Skeletal muscle satellite cell (primary cell): ENCODE measurements at regions not wholly inside any gene's neighbourhood (a gene's known extent, or its start where the extent isn't known, plus 50 kb on each side); places are given as distances from the start of the nearest gene placed in this dataset.

Experiments
- H3K27me3 ChIP-seq: 2 replicates; pipeline ENCODE4 v1.7.0; 2013; ENCODE audit warnings: low read length; ENCODE audit not compliant: control insufficient read depth, insufficient read depth
- H3K36me3 ChIP-seq: 2 replicates; pipeline ENCODE4 v1.7.0; 2013; ENCODE audit warnings: mild to moderate bottlenecking, control low read depth, low read length; ENCODE audit not compliant: insufficient read depth
- H3K4me1 ChIP-seq: 2 replicates; pipeline ENCODE4 v1.7.0; 2013; ENCODE audit warnings: low read length; ENCODE audit not compliant: control insufficient read depth, insufficient read depth
- H3K4me2 ChIP-seq: 2 replicates; pipeline ENCODE4 v1.7.0; 2013; ENCODE audit warnings: mild to moderate bottlenecking, low read length
- H3K4me3 ChIP-seq: 2 replicates; pipeline ENCODE4 v1.7.0; 2013; ENCODE audit warnings: low read length
- H3K9ac ChIP-seq: 2 replicates; pipeline ENCODE4 v1.7.0; 2013; ENCODE audit warnings: mild to moderate bottlenecking, low read depth, low read length, moderate library complexity
- H3K9me3 ChIP-seq: replicated peaks from 2 replicates; pipeline ENCODE4 v1.7.0; 2013; ENCODE audit warnings: mild to moderate bottlenecking, control low read depth, low read length

DNA sequence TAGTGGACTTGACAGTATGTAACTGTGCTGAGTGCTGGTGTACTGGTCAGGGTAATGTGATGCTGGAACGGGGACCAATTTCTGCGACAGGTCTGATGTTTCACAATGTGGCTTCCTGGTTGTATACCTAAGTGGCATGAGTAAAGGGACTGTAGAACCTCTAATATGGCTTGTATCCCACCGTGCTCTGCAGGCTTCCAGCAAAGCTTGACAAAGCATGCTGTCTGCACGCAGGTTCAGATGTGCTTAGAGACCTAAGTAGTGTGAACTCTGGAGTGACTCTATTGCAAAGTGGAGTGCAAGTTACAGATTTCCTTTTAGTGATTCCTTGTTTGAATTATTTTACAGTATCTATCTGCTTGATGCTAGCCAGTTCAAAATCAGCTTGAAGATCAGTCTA is 415.8 kb upstream of the NOVA1 start:
- H3K9me3 ChIP-seq, result no peaks in the 10 kb centered on the region
- H3K9ac ChIP-seq, result no peak overlapping the region
- no peaks in the 10 kb centered on the region for H3K4me1 ChIP-seq
- no peak overlapping the region for H3K4me2 ChIP-seq
- no peaks in the 10 kb centered on the region for H3K36me3 ChIP-seq
- no peaks in the 10 kb centered on the region for H3K27me3 ChIP-seq
- H3K4me3 ChIP-seq, result no peak overlapping the region

DNA sequence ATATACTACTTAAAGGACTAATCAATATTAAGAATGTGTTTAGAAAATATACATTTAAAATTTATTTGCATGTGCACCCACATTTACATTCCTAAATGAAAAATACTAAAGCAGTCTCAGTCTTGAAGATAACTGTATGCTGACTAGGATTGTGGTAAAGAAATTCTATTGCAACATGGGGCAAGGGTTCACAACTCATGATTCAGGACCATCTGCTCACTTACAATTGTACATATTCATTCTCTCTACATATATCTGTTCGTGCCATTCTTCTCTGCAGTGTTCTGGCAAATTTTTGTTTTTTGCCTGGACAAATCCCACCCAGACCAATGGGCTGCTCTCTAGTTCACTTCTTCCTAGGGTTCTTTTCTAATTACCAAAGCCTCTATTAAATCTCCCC is 417.2 kb upstream of the NOVA1 start:
- H3K36me3 ChIP-seq, result no peaks in the 10 kb centered on the region
- H3K4me2 ChIP-seq, result no peak overlapping the region
- H3K4me1 ChIP-seq, result no peaks in the 10 kb centered on the region
- H3K9ac ChIP-seq, result no peak overlapping the region
- no peaks in the 10 kb centered on the region for H3K9me3 ChIP-seq
- no peaks in the 10 kb centered on the region for H3K27me3 ChIP-seq
- H3K4me3 ChIP-seq, result no peak overlapping the region

DNA sequence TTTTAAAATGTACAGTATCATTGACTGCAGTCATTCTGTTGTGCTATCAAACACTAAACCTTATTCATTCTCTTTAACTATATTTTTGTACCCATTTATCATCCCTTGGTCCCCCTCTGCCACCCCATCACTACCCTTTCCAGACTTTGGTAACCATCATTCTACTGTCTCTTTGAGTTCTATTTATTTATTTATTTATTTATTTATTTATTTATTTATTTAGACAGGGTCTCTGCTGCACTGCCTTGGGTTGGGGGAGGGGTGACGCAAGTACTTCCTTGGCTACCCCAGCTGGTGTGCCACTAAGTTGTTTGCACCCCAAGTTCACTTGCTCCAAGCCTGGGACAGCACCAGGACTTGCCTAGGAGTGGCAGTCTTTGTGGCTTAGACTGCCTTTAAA is 427.8 kb upstream of the NOVA1 start:
- H3K36me3 ChIP-seq, result no peaks in the 10 kb centered on the region
- no peaks in the 10 kb centered on the region for H3K4me1 ChIP-seq
- no peak overlapping the region for H3K9ac ChIP-seq
- H3K4me3 ChIP-seq, result no peak overlapping the region
- H3K9me3 ChIP-seq, result no peaks in the 10 kb centered on the region
- no peak overlapping the region for H3K4me2 ChIP-seq
- no peaks in the 10 kb centered on the region for H3K27me3 ChIP-seq

DNA sequence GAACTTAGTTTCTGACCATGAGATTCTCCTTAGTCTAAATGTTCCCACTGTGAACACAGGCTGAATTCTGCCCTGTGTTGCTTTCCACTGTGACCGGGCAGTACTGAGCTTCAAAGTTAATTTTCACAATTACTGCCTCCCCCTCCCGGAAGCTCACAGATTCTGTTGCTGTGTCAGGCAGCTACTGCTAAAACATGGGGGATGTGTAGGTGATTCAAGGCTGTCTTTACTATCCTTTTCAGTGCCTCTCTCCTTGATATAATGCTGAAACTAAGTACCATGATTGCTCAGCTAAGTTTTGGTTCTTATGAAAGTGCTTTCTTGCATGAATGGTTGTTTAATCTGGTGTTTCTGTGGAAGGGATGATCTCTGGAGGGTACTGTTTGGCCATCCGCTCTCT is 428.3 kb upstream of the NOVA1 start:
- Histone ChIP-seq H3K4me3 (no peak overlapping the region), H3K9me3 (no peaks in the 10 kb centered on the region), H3K4me2 (no peak overlapping the region), H3K9ac (no peak overlapping the region), H3K4me1 (no peaks in the 10 kb centered on the region), H3K27me3 (no peaks in the 10 kb centered on the region), H3K36me3 (no peaks in the 10 kb centered on the region)

DNA sequence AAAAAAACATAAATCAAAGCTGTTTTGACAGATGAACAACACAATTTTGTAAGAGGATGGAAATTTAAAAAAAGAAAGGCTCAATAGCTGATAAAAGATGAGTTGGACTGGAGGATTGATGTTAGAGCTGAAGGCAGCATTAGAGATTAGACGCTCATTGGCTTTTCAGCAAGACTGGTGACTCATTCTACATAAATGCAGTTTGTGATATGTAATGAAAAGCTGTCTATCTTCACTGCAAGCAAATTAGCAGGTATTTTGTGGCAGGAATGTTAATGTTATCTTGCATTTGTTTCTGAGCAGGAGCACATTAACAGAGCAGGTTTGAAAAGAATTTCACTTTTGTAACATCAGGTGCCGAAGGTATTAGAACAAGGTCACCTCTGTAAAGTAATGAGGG is 442.7 kb upstream of the NOVA1 start:
- H3K4me1 ChIP-seq, result no peaks in the 10 kb centered on the region

DNA sequence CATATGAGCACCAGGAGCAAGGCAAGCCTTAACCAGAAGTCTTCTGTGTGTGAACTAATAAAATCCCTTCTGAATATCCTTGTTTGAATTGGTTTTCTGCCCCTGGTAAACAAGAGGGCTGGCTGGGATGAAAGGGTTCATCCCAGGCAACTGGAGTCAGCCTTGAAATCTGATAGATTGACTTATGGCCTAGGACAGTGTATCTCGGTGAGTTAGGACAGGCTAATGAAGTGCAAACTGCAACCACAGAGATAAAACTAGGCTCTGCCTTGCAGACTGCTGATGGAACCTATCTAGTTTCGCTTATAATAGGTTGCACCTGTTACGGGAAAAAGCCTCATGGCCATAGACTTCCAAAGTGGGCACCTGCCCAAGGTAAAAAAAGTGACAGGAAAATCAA is 451.9 kb upstream of the NOVA1 start:
- Histone ChIP-seq H3K4me1 (no peaks in the 10 kb centered on the region), H3K4me3 (no peak overlapping the region), H3K27me3 (no peaks in the 10 kb centered on the region), H3K36me3 (no peaks in the 10 kb centered on the region), H3K9me3 (no peaks in the 10 kb centered on the region), H3K4me2 (no peak overlapping the region), H3K9ac (no peak overlapping the region)

More for the DNA sequence above, 442.7 kb upstream of the NOVA1 start:
- Histone ChIP-seq H3K4me3 (no peak overlapping the region), H3K27me3 (no peaks in the 10 kb centered on the region), H3K9me3 (no peaks in the 10 kb centered on the region), H3K4me2 (no peak overlapping the region), H3K9ac (no peak overlapping the region), H3K36me3 (no peaks in the 10 kb centered on the region)

DNA sequence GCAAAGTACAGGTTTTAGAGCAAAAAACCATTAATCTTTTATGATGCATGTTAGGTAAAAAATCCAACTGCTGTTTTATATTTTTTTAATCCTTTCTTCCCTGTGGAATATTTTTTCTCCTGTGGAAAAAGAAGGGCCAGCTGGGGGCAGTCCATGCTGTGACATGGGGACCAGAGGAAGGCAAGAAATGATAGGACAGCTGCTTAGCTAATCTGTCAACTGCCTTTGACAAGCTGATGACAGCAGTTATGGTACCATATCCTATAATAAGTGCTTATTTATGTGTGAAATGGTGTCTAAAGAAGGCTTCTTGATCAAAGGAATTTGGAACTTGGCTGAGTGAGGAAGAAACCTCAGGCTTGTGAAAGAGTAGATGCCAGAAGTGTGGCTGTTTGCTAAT is 452.4 kb upstream of the NOVA1 start:
- H3K27me3 ChIP-seq, result no peaks in the 10 kb centered on the region
- no peaks in the 10 kb centered on the region for H3K9me3 ChIP-seq
- H3K4me3 ChIP-seq, result no peak overlapping the region
- no peaks in the 10 kb centered on the region for H3K36me3 ChIP-seq
- H3K4me2 ChIP-seq, result no peak overlapping the region
- no peaks in the 10 kb centered on the region for H3K4me1 ChIP-seq
- H3K9ac ChIP-seq, result no peak overlapping the region

DNA sequence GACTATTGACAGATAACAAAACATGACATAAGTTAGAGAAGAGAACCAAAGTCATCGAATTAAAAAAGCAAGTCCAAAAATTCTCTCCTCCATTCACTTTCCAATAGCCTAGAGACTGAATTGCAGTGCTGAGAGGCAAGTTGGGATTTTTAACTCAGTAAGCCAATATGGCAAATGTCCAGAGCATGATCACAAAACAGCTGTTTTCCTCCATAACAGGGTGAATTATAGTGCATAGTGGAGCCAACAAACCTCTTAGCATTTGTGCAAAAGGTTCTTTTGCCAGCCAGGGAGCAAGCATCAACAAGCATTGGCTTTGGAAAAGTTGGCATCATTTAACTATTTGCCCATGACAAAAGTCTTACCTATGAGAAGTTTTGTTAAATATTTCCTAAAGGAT is 458.8 kb upstream of the NOVA1 start:
- Histone ChIP-seq H3K4me2 (no peak overlapping the region), H3K4me1 (no peaks in the 10 kb centered on the region), H3K4me3 (no peak overlapping the region), H3K9me3 (no peaks in the 10 kb centered on the region), H3K27me3 (no peaks in the 10 kb centered on the region), H3K36me3 (no peaks in the 10 kb centered on the region), H3K9ac (no peak overlapping the region)

DNA sequence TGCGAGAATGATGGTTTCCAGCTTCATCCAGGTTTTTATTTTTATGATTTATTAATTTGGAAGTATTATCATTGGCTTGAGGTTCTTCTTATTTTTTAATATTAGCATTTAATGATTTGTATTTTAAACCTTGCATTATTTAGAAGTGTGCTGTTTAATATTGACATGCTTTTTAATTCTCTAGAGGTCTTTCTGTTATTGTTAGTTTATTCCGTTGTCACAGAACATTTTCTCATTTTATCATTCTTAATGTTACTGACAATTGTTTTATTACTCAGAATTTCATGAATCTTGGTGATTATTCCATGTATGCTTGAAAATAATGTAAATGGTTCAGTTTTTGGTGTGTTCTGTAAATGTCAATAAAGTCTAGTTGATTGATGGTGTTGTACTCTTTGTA is 463.5 kb upstream of the NOVA1 start:
- Histone ChIP-seq H3K36me3 (no peaks in the 10 kb centered on the region), H3K27me3 (no peaks in the 10 kb centered on the region), H3K9ac (no peak overlapping the region), H3K4me2 (no peak overlapping the region), H3K4me1 (no peaks in the 10 kb centered on the region), H3K4me3 (no peak overlapping the region), H3K9me3 (no peaks in the 10 kb centered on the region)

DNA sequence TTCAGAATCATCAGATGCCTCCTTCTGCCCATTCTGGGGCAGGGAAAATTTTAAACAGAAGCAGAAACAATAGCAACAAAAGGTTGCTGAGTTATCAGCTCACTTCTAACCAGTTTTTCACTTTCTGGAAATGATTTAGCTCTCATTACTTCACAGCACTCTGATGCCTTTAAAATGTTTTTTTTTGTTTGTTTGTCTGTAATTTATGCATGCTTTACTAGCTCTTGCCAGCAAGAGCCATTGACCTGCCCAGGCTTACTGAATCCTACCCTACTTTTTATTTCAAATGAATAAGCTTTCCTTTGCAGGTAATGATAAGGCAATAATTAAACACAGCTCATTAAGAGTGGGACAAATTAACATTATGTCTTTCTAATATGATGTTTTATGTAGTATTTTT is 466.1 kb upstream of the NOVA1 start:
- no peaks in the 10 kb centered on the region for H3K9me3 ChIP-seq
- no peaks in the 10 kb centered on the region for H3K27me3 ChIP-seq
- H3K4me1 ChIP-seq, result no peaks in the 10 kb centered on the region
- H3K4me2 ChIP-seq, result no peak overlapping the region
- H3K4me3 ChIP-seq, result no peak overlapping the region
- no peaks in the 10 kb centered on the region for H3K36me3 ChIP-seq
- no peak overlapping the region for H3K9ac ChIP-seq

DNA sequence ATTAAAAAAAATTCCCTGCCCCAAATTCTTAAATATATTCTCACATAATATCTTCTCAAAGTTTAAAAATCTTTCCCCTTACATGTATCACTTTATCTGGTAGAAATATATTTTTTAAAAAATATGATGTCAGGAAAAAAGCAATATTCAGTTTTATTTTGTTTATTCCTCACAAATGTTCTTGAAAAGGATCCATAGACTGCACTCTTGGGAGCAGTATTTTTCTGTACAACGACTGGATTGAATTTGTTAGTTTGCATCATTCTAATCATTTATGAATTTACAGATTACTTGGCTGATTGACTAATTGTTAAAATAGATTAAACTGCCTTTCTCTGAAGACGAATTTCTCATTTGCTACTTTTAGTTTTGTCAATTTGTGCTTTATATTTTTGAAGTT is 468.1 kb upstream of the NOVA1 start:
- H3K27me3 ChIP-seq, result no peaks in the 10 kb centered on the region
- H3K4me1 ChIP-seq, result no peaks in the 10 kb centered on the region
- H3K4me3 ChIP-seq, result no peak overlapping the region
- H3K9me3 ChIP-seq, result no peaks in the 10 kb centered on the region
- H3K4me2 ChIP-seq, result no peak overlapping the region
- H3K9ac ChIP-seq, result no peak overlapping the region
- H3K36me3 ChIP-seq, result no peaks in the 10 kb centered on the region

DNA sequence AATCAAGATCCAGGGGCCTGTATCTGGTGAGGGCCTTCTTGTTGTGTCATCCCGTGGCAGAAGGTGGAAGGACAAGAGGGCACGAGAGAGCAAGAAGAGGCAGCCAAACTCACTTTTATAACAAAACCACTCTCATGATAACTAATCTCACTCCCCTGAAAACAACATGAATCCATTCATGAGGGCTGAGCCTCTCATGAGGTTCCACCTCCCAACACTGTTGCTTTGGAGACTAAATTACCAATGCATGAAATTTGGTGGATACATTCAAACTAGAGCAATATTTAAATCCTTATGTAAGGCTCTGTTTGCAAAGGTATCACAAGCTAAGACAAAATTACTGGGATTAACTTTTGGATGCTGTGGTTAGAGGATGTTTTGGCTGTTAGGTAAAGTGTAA is 470.1 kb upstream of the NOVA1 start:
- no peaks in the 10 kb centered on the region for H3K9me3 ChIP-seq
- H3K4me1 ChIP-seq, result no peaks in the 10 kb centered on the region
- no peaks in the 10 kb centered on the region for H3K27me3 ChIP-seq
- no peak overlapping the region for H3K4me2 ChIP-seq
- H3K36me3 ChIP-seq, result no peaks in the 10 kb centered on the region
- no peak overlapping the region for H3K4me3 ChIP-seq
- H3K9ac ChIP-seq, result no peak overlapping the region

DNA sequence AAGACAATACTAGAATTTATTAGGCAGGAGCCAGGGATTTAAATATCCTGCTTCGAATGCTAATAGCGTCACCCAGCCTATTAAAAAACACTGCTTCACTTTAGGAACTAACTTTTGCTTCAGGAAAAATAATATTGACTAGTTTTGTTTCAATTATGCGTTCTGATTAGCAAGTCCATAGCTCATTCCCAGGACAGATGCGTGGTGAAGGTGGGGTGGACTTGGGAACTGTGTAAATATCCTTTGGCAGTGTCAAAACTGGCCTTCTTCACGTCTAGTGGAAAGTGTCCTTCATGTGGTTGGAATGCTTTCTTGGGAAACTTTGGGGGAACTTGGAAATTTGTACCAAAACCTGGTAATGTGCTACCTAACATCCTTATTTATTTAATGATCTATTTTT is 474.8 kb upstream of the NOVA1 start:
- Histone ChIP-seq H3K9me3 (no peaks in the 10 kb centered on the region), H3K4me1 (no peaks in the 10 kb centered on the region), H3K4me2 (no peak overlapping the region), H3K36me3 (no peaks in the 10 kb centered on the region), H3K9ac (no peak overlapping the region), H3K4me3 (no peak overlapping the region), H3K27me3 (no peaks in the 10 kb centered on the region)
